Fibroblast of lung (primary cell): ENCODE measurements at regions not wholly inside any gene's neighbourhood (a gene's known extent, or its start where the extent isn't known, plus 50 kb on each side); places are given as distances from the start of the nearest gene placed in this dataset.

Source experiments
- DNase-seq, 2 donors: peaks; one replicate each; pipeline versions ENCODE4 v3.0.0 to v3.0.0-alpha.2; 2010; ENCODE audit warnings: low read depth in 2 of 2
- H2AFZ ChIP-seq: 2 replicates; pipeline ENCODE4 v1.5.1; 2012; ENCODE audit warnings: low read length, control low read depth, inconsistent platforms
- H3K27ac ChIP-seq: 2 replicates; pipeline ENCODE4 v1.5.1; 2011; ENCODE audit warnings: low read length, control low read depth; ENCODE audit not compliant: insufficient read depth
- H3K27me3 ChIP-seq: 2 replicates; pipeline ENCODE4 v1.5.1; 2011; ENCODE audit warnings: mild to moderate bottlenecking, low read length; ENCODE audit not compliant: control insufficient read depth, insufficient read depth
- H3K36me3 ChIP-seq: 2 replicates; pipeline ENCODE4 v1.5.1; 2011; ENCODE audit warnings: low read length; ENCODE audit not compliant: control insufficient read depth, insufficient read depth
- H3K4me1 ChIP-seq: 2 replicates; pipeline ENCODE4 v1.5.1; 2011; ENCODE audit warnings: low read length; ENCODE audit not compliant: control insufficient read depth, insufficient read depth; ENCODE audit errors: extremely low read depth
- H3K4me2 ChIP-seq: 2 replicates; pipeline ENCODE4 v1.5.1; 2011; ENCODE audit warnings: low read length, control low read depth; ENCODE audit not compliant: insufficient read depth; ENCODE audit errors: extremely low read depth
- H3K4me3 ChIP-seq, 4 experiments: fragments of 200-600 bp in 1 of 4; sonication (generic) in 1 of 4; replicated peaks in 1 of 4; 2 replicates each; pipeline ENCODE4 v1.5.1; 2011 to 2016; ENCODE audit warnings: low read length in 4 of 4, low read depth in 3 of 4, mild to moderate bottlenecking in 3 of 4, control low read depth in 2 of 4, inconsistent platforms in 1 of 4, mixed read lengths in 1 of 4; ENCODE audit not compliant: insufficient read depth in 1 of 4; ENCODE audit errors: control extremely low read depth in 1 of 4
- H3K79me2 ChIP-seq: 2 replicates; pipeline ENCODE4 v1.5.1; 2012; ENCODE audit warnings: mild to moderate bottlenecking, low read length, inconsistent platforms; ENCODE audit not compliant: control insufficient read depth, insufficient read depth
- H3K9ac ChIP-seq: 2 replicates; pipeline ENCODE4 v1.5.1; 2011; ENCODE audit warnings: mild to moderate bottlenecking, low read length, control low read depth; ENCODE audit not compliant: insufficient read depth
- H3K9me3 ChIP-seq: 2 replicates; pipeline ENCODE4 v1.5.1; 2012; ENCODE audit warnings: low read depth, low read length; ENCODE audit not compliant: control insufficient read depth, insufficient read depth
- H4K20me1 ChIP-seq: 2 replicates; pipeline ENCODE4 v1.5.1; 2011; ENCODE audit warnings: low read length; ENCODE audit not compliant: control insufficient read depth, insufficient read depth; ENCODE audit errors: extremely low read depth
- CTCF ChIP-seq, 2 donors: IDR thresholded peaks in 1 of 2; conservative IDR thresholded peaks in 1 of 2; 1 replicate in 1 of 2; 2 replicates in 1 of 2; pipeline ENCODE4 v1.5.1; 2011 to 2012; ENCODE audit warnings: low read length in 2 of 2, control low read depth in 1 of 2, inconsistent platforms in 1 of 2, low read depth in 1 of 2, mild to moderate bottlenecking in 1 of 2
- EZH2 ChIP-seq: IDR thresholded peaks from 2 replicates; pipeline ENCODE4 v1.5.1; 2012; ENCODE audit warnings: low read length, control low read depth, mild to moderate bottlenecking; ENCODE audit errors: missing control alignments

GRCh38 chr4:89482251-89482650 is 174.7 kb upstream of the GPRIN3 start:
- H3K27me3 ChIP-seq, result no peaks in the 10 kb centered on the region
- no peak overlapping the region for H3K27ac ChIP-seq
- no peaks in the 10 kb centered on the region for H3K4me1 ChIP-seq
- no peaks in the 10 kb centered on the region for H4K20me1 ChIP-seq
- TF ChIP-seq CTCF (conservative IDR thresholded peaks at IDR 0.05 in 1 of 2, IDR thresholded peaks at IDR 0.05 in 1 of 2; ENCODE audit: low read depth in 1 of 2, low read length in 2 of 2), result peak in 1 of 2 donors; percentile 36
- TF ChIP-seq EZH2, result no peak
- no peaks in the 10 kb centered on the region for H3K36me3 ChIP-seq
- no peak overlapping the region for H2AFZ ChIP-seq
- DNase-seq, result peak; percentile 39 to 66
- H3K4me2 ChIP-seq, result no peak overlapping the region
- no peaks in the 10 kb centered on the region for H3K9me3 ChIP-seq
- H3K79me2 ChIP-seq, result no peaks in the 10 kb centered on the region
- no peak overlapping the region for H3K9ac ChIP-seq
- no peak overlapping the region for H3K4me3 ChIP-seq

- peak; percentile 96 to 97 for DNase-seq
- no peaks in the 10 kb centered on the region for H4K20me1 ChIP-seq
- no peaks in the 10 kb centered on the region for H3K36me3 ChIP-seq
- H3K79me2 ChIP-seq, result no peaks in the 10 kb centered on the region
- peaks cover 5% of the 10 kb centered on the region for H3K4me1 ChIP-seq
- peak overlapping the region; percentile 75 for H3K27ac ChIP-seq
- peak overlapping the region; percentile 34 for H3K4me2 ChIP-seq
- no peaks in the 10 kb centered on the region for H3K27me3 ChIP-seq
- peak overlapping the region in 3 of 4 experiments; percentile 4 to 12 (median 12) for H3K4me3 ChIP-seq
- peak overlapping the region; percentile 6 for H2AFZ ChIP-seq
- H3K9me3 ChIP-seq, result no peaks in the 10 kb centered on the region
- H3K9ac ChIP-seq, result no peak overlapping the region
- TF ChIP-seq CTCF (conservative IDR thresholded peaks at IDR 0.05 in 1 of 2, IDR thresholded peaks at IDR 0.05 in 1 of 2; ENCODE audit: low read depth in 1 of 2, low read length in 2 of 2), result no peak
- TF ChIP-seq EZH2, result no peak
These were observed 162.4 kb upstream of the GPRIN3 start for GRCh38 chr4:89469930-89470375.

- Histone ChIP-seq H3K27ac (peak overlapping the region; percentile 75), H3K4me1 (peaks cover 5% of the 10 kb centered on the region), H3K27me3 (no peaks in the 10 kb centered on the region), H3K9ac (no peak overlapping the region), H3K9me3 (no peaks in the 10 kb centered on the region), H3K79me2 (no peaks in the 10 kb centered on the region), H3K4me3 (peak overlapping the region in 3 of 4 experiments; percentile 4 to 12 (median 12)), H2AFZ (peak overlapping the region; percentile 6), H4K20me1 (no peaks in the 10 kb centered on the region), H3K36me3 (no peaks in the 10 kb centered on the region), H3K4me2 (peak overlapping the region; percentile 34)
- DNase-seq, result peak in 1 of 2 donors; percentile 48
- TF ChIP-seq EZH2 (no peak), CTCF (conservative IDR thresholded peaks at IDR 0.05 in 1 of 2, IDR thresholded peaks at IDR 0.05 in 1 of 2; ENCODE audit: low read depth in 1 of 2, low read length in 2 of 2) (no peak)
These were observed 161.9 kb upstream of the GPRIN3 start for GRCh38 chr4:89469516-89469915.
